Astrocyte (in vitro differentiated cells and primary cell): ENCODE measurements at regions not wholly inside any gene's neighbourhood (a gene's known extent, or its start where the extent isn't known, plus 50 kb on each side); places are given as distances from the start of the nearest gene placed in this dataset.

Experiments
- EZH2 ChIP-seq: IDR thresholded peaks from 2 replicates; pipeline ENCODE4 v1.6.1; 2012; ENCODE audit warnings: mild to moderate bottlenecking, low read length, inconsistent platforms; ENCODE audit not compliant: insufficient read depth
- TF ChIP-seq, protein P1 (sequence below): IDR thresholded peaks from 2 replicates; pipeline ENCODE4 v1.5.1; 2011; ENCODE audit warnings: low read depth, mild to moderate bottlenecking, inconsistent platforms, low read length, moderate library complexity; ENCODE audit not compliant: insufficient read depth

DNA sequence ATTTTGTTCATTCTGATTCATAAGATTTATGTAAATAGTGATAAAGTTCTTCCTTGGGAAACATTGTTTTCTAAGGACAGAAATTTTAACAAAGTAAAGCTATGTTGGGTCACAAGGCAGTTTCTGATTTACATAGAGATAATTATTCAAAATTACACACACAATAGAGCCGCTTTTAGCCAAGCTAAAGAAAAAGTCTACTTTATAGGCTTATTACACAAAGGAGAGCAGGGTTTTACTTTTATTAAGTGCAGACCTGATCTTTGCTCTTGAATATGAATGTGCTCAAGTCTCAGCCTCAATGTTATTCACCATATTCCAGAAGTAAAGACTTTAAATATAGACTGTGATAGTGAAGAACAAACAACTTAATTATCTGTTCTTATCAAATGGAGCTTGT lies 787.8 kb upstream of the LINC00305 start:
- TF ChIP-seq, protein P1, sequence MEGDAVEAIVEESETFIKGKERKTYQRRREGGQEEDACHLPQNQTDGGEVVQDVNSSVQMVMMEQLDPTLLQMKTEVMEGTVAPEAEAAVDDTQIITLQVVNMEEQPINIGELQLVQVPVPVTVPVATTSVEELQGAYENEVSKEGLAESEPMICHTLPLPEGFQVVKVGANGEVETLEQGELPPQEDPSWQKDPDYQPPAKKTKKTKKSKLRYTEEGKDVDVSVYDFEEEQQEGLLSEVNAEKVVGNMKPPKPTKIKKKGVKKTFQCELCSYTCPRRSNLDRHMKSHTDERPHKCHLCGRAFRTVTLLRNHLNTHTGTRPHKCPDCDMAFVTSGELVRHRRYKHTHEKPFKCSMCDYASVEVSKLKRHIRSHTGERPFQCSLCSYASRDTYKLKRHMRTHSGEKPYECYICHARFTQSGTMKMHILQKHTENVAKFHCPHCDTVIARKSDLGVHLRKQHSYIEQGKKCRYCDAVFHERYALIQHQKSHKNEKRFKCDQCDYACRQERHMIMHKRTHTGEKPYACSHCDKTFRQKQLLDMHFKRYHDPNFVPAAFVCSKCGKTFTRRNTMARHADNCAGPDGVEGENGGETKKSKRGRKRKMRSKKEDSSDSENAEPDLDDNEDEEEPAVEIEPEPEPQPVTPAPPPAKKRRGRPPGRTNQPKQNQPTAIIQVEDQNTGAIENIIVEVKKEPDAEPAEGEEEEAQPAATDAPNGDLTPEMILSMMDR = no peak
- TF ChIP-seq EZH2 = no peak
